Hepatocyte (in vitro differentiated cells): ENCODE measurements at regions not wholly inside any gene's neighbourhood (a gene's known extent, or its start where the extent isn't known, plus 50 kb on each side); places are given as distances from the start of the nearest gene placed in this dataset.

Experiments used
- DNase-seq: peaks from one replicate; pipeline ENCODE4 v3.0.0-alpha.2; 2016; ENCODE audit warnings: low spot score
- H2AFZ ChIP-seq: fragments of 200-600 bp; sonication (generic); 2 replicates; pipeline ENCODE4 v1.6.0; 2016; ENCODE audit warnings: antibody characterized with exemption, mild to moderate bottlenecking
- H3K27ac ChIP-seq: fragments of 200-600 bp; sonication (generic); 2 replicates; pipeline ENCODE4 v1.5.1; 2016; ENCODE audit warnings: mild to moderate bottlenecking
- H3K27me3 ChIP-seq: fragments of 200-600 bp; sonication (generic); 2 replicates; pipeline ENCODE4 v1.6.1; 2016
- H3K36me3 ChIP-seq: fragments of 200-600 bp; sonication (generic); replicated peaks from 2 replicates; pipeline ENCODE4 v1.5.1; 2016; ENCODE audit warnings: low read depth; ENCODE audit not compliant: insufficient read depth
- H3K4me1 ChIP-seq: fragments of 200-600 bp; sonication (generic); 2 replicates; pipeline ENCODE4 v1.5.1; 2016; ENCODE audit warnings: mild to moderate bottlenecking, moderate library complexity; ENCODE audit not compliant: insufficient read depth
- H3K4me2 ChIP-seq: fragments of 200-600 bp; sonication (generic); 2 replicates; pipeline ENCODE4 v1.6.0; 2016
- H3K4me3 ChIP-seq: fragments of 200-600 bp; sonication (generic); 2 replicates; pipeline ENCODE4 v1.5.1; 2016; ENCODE audit warnings: mild to moderate bottlenecking
- H3K79me2 ChIP-seq: fragments of 200-600 bp; sonication (generic); 2 replicates; pipeline ENCODE4 v1.6.0; 2017; ENCODE audit warnings: mild to moderate bottlenecking
- H3K9me2 ChIP-seq: fragments of 200-600 bp; sonication (generic); replicated peaks from 2 replicates; pipeline ENCODE4 v1.6.0; 2017; ENCODE audit warnings: mild to moderate bottlenecking; ENCODE audit not compliant: insufficient read depth
- H3K9me3 ChIP-seq: fragments of 200-600 bp; sonication (generic); 2 replicates; pipeline ENCODE4 v1.5.1; 2016; ENCODE audit warnings: low read depth, mild to moderate bottlenecking
- H4K20me1 ChIP-seq: fragments of 200-600 bp; sonication (generic); 2 replicates; pipeline ENCODE4 v1.6.0; 2016; ENCODE audit warnings: mild to moderate bottlenecking; ENCODE audit not compliant: insufficient read depth, poor library complexity, severe bottlenecking
- EZH2 ChIP-seq: fragments of 200-600 bp; sonication (generic); IDR thresholded peaks from 2 replicates; pipeline ENCODE4 v1.6.1; 2016; ENCODE audit warnings: antibody characterized with exemption, mild to moderate bottlenecking, borderline replicate concordance
- EZH2phosphoT487 ChIP-seq: fragments of 200-600 bp; sonication (generic); IDR thresholded peaks from one replicate; pipeline ENCODE4 v1.6.1; 2018; ENCODE audit warnings: antibody characterized with exemption, mild to moderate bottlenecking, low read depth, moderate library complexity; ENCODE audit not compliant: unreplicated experiment, severe bottlenecking
- WGBS: methylation state at CpG from one replicate; pipeline ENCODE4 v1.1.6; 2016; ENCODE audit warnings: low lambda C conversion rate; ENCODE audit errors: missing lambda C conversion rate; 5-methylcytosine and 5-hydroxymethylcytosine counted together
- TF ChIP-seq, protein P1 (sequence below): fragments of 200-600 bp; sonication (generic); IDR thresholded peaks from 2 replicates; pipeline ENCODE4 v1.5.1; 2016; ENCODE audit warnings: antibody characterized with exemption, mild to moderate bottlenecking; ENCODE audit not compliant: poor library complexity

- Histone ChIP-seq H3K9me2 (no peaks in the 10 kb centered on the region), H3K4me3 (no peak overlapping the region), H3K4me1 (no peaks in the 10 kb centered on the region), H3K27ac (no peak overlapping the region), H4K20me1 (no peaks in the 10 kb centered on the region), H3K27me3 (no peaks in the 10 kb centered on the region), H3K9me3 (no peaks in the 10 kb centered on the region), H2AFZ (no peak overlapping the region), H3K4me2 (no peak overlapping the region), H3K36me3 (no peaks in the 10 kb centered on the region), H3K79me2 (no peaks in the 10 kb centered on the region)
- TF ChIP-seq, protein P1, sequence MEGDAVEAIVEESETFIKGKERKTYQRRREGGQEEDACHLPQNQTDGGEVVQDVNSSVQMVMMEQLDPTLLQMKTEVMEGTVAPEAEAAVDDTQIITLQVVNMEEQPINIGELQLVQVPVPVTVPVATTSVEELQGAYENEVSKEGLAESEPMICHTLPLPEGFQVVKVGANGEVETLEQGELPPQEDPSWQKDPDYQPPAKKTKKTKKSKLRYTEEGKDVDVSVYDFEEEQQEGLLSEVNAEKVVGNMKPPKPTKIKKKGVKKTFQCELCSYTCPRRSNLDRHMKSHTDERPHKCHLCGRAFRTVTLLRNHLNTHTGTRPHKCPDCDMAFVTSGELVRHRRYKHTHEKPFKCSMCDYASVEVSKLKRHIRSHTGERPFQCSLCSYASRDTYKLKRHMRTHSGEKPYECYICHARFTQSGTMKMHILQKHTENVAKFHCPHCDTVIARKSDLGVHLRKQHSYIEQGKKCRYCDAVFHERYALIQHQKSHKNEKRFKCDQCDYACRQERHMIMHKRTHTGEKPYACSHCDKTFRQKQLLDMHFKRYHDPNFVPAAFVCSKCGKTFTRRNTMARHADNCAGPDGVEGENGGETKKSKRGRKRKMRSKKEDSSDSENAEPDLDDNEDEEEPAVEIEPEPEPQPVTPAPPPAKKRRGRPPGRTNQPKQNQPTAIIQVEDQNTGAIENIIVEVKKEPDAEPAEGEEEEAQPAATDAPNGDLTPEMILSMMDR: no peak
- DNase-seq: no peak
- WGBS: 80% methylated on average over 6 of the region's 6 CpGs
Observed at GRCh38 chr6:126461045-126461444, 121.1 kb downstream of the CENPW start.

GRCh38 chr6:126464245-126464644, 124.3 kb downstream of the CENPW start:
- no peak overlapping the region for H3K4me2 ChIP-seq

DNA sequence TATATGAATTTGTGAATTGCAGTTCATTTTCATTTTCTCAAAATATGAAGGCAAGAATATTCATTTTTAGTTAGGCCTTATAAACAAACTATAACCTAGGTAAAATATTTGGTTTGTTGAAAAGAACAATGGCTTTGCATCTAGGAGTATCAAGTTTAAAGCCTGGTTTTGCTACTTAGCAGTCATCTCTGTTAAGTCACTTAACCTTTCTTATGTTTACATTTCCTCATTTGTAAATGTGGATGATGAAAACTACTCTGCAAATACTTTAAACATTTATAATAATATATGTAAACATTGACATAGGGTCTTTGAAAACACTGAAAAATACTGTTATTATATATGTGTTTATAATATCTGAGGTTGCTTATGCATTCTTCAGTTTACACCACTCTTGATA, 135.5 kb downstream of the CENPW start:
- no peaks in the 10 kb centered on the region for H3K9me2 ChIP-seq

More at GRCh38 chr6:126464245-126464644, 124.3 kb downstream of the CENPW start:
- H2AFZ ChIP-seq: no peak overlapping the region
- no peaks in the 10 kb centered on the region for H3K9me3 ChIP-seq
- H3K36me3 ChIP-seq: no peaks in the 10 kb centered on the region
- H3K27me3 ChIP-seq: no peaks in the 10 kb centered on the region
- TF ChIP-seq, protein P1: no peak
- no peak for TF ChIP-seq EZH2phosphoT487
- no peak for TF ChIP-seq EZH2
- H4K20me1 ChIP-seq: no peaks in the 10 kb centered on the region
- DNase-seq: no peak
- H3K9me2 ChIP-seq: no peaks in the 10 kb centered on the region
- H3K27ac ChIP-seq: no peak overlapping the region
- WGBS: 88% methylated on average over 1 of the region's 1 CpG
- H3K79me2 ChIP-seq: no peaks in the 10 kb centered on the region
- H3K4me3 ChIP-seq: no peak overlapping the region
- no peaks in the 10 kb centered on the region for H3K4me1 ChIP-seq

More for the DNA sequence above, 135.5 kb downstream of the CENPW start:
- Histone ChIP-seq H3K4me2 (no peak overlapping the region), H3K79me2 (no peaks in the 10 kb centered on the region), H3K27ac (no peak overlapping the region), H3K27me3 (no peaks in the 10 kb centered on the region), H4K20me1 (no peaks in the 10 kb centered on the region), H3K4me3 (no peak overlapping the region), H3K4me1 (no peaks in the 10 kb centered on the region), H3K9me3 (no peaks in the 10 kb centered on the region), H3K36me3 (no peaks in the 10 kb centered on the region), H2AFZ (no peak overlapping the region)
- TF ChIP-seq EZH2 (no peak), EZH2phosphoT487 (no peak)
- TF ChIP-seq, protein P1: no peak
- DNase-seq: no peak
